ENCODE measurements at regions not wholly inside any gene's neighbourhood (a gene's known extent, or its start where the extent isn't known, plus 50 kb on each side); places are given as distances from the start of the nearest gene placed in this dataset.

DNA sequence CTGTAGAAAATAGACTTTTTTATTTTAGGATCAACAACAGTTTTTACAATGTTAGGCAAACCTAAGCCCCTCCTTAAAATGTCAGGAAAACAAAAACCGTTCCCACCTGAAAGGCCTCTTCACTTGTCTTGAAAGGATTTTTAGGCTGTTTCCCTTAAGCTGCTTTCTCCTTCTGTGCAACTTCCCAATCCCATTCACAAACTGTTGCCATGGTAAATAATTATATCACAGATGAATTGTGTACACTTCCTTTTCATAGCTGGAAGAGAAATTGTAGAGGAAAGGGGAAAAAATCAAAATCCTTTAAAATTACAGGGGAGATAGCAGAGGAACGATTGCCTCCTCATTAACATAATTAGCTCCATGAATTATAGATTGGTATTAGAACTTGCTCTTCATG lies 1488.0 kb upstream of the CELF4 start:
- no peak overlapping the region for H3K23ac ChIP-seq (ENCODE audit: insufficient read length)
- 0 out of 2 replicates have a peak overlapping the region, but pooled peaks have one; percentile 29 for H2AFZ ChIP-seq (ENCODE audit: low read length)
- no peaks in the 10 kb centered on the region for H3K36me3 ChIP-seq (ENCODE audit: control insufficient read depth in 2 of 4, insufficient read depth in 4 of 4, low read length in 3 of 4)
- CTCF ChIA-PET (ENCODE audit: partially characterized antibody): no interaction called here
- no peak overlapping the region for H2BK5ac ChIP-seq (ENCODE audit: low read depth, low read length)
- H3K27ac ChIP-seq (ENCODE audit: low read depth, low read length): no peak overlapping the region
- no peaks in the 10 kb centered on the region for H3K79me1 ChIP-seq (ENCODE audit: low read depth, low read length)
- no peak overlapping the region for H2BK120ac ChIP-seq (replicated peaks; ENCODE audit: low read depth, low read length)
- no peak overlapping the region for H2BK15ac ChIP-seq (ENCODE audit: low read length)
- no peak overlapping the region for H2BK12ac ChIP-seq (ENCODE audit: low read depth, low read length)
- H3K23me2 ChIP-seq (ENCODE audit: low read depth, low read length): no peaks in the 10 kb centered on the region
- no peaks in the 10 kb centered on the region for H3K27me3 ChIP-seq (replicated peaks in 1 of 4; ENCODE audit: control insufficient read depth in 3 of 4, extremely low read depth in 1 of 4, insufficient read depth in 3 of 4, low read length in 3 of 4)
- H3K9ac ChIP-seq (replicated peaks in 1 of 4; ENCODE audit: extremely low read depth in 1 of 4, low read depth in 3 of 4, low read length in 3 of 4): no peak overlapping the region
- H3K4me3 ChIP-seq (ENCODE audit: extremely low read depth in 1 of 4, insufficient read depth in 2 of 4, low read depth in 3 of 4, low read length in 4 of 4): no peak overlapping the region
- DNase-seq (ENCODE audit: low read depth in 1 of 2, low spot score in 2 of 2) (no peak), FAIRE-seq (no peak)
- no peak overlapping the region for H4K91ac ChIP-seq (replicated peaks; ENCODE audit: insufficient read length, low read length)
- no peak overlapping the region for H2BK20ac ChIP-seq (ENCODE audit: low read length)
- H4K5ac ChIP-seq (ENCODE audit: insufficient read length, low read depth, low read length): no peak overlapping the region
- no peaks in the 10 kb centered on the region for H4K20me1 ChIP-seq (replicated peaks in 1 of 2; ENCODE audit: control insufficient read depth in 1 of 2, insufficient read depth in 2 of 2, low read length in 2 of 2)
- no peak overlapping the region for H3K56ac ChIP-seq (replicated peaks; ENCODE audit: insufficient read length, low read depth, low read length)
- H3K4ac ChIP-seq (replicated peaks; ENCODE audit: insufficient read length, low read depth, low read length): no peak overlapping the region
- no peaks in the 10 kb centered on the region for H3K4me1 ChIP-seq (replicated peaks in 1 of 4; ENCODE audit: control insufficient read depth in 3 of 4, insufficient read depth in 4 of 4, low read length in 3 of 4)
- H4K8ac ChIP-seq (ENCODE audit: extremely low read depth, insufficient read depth, low read length): no peak overlapping the region
- H3K18ac ChIP-seq (ENCODE audit: extremely low read depth, low read length): no peak overlapping the region
- H3K14ac ChIP-seq (ENCODE audit: insufficient read length): no peak overlapping the region
- no peak overlapping the region for H3K4me2 ChIP-seq (ENCODE audit: insufficient read depth in 1 of 2, low read depth in 2 of 2, low read length in 2 of 2)
- no peak for TF ChIP-seq SIRT6 (IDR thresholded peaks at IDR 0.05; ENCODE audit: low read length)
- TF ChIP-seq BRCA1 (IDR thresholded peaks at IDR 0.05; ENCODE audit: low read depth, low read length): no peak
- TF ChIP-seq BACH1 (IDR thresholded peaks at IDR 0.05; ENCODE audit: low read length): no peak
- no peak for TF ChIP-seq SIX5 (IDR thresholded peaks at IDR 0.05; ENCODE audit: low read depth, low read length)
- no peak for TF ChIP-seq CTBP2 (IDR thresholded peaks at IDR 0.05; ENCODE audit: borderline replicate concordance, insufficient read depth, insufficient read length, low read length)
- TF ChIP-seq EZH2 (IDR thresholded peaks at IDR 0.05; ENCODE audit: low read depth, low read length, severe bottlenecking): no peak
- no peak for TF ChIP-seq CHD1 (IDR thresholded peaks at IDR 0.05; ENCODE audit: low read depth, low read length)
- no peak for TF ChIP-seq TAF7 (optimal IDR thresholded peaks at IDR 0.05; ENCODE audit: borderline replicate concordance, low read depth, low read length)
- no peak for TF ChIP-seq TCF12 (IDR thresholded peaks at IDR 0.05; ENCODE audit: low read depth, low read length)
- no peak for TF ChIP-seq EP300 (IDR thresholded peaks at IDR 0.05; ENCODE audit: borderline replicate concordance in 1 of 2, low read depth in 2 of 2, low read length in 2 of 2)
- no peak for TF ChIP-seq RXRA (IDR thresholded peaks at IDR 0.05; ENCODE audit: insufficient read depth, low read depth, low read length)
- POLR2A ChIA-PET (ENCODE audit: partially characterized antibody): no interaction called here
- WGBS, 2 experiments (ENCODE audit: extremely low coverage in 1 of 2, insufficient coverage in 1 of 2, insufficient read length in 1 of 2, insufficient replicate concordance in 2 of 2, low coverage in 1 of 2, low lambda C conversion rate in 2 of 2, missing lambda C conversion rate in 1 of 2): 83% methylated on average over 2 of the region's 2 CpGs; no CpG with 5 or more reads in 1 of the 2 experiments
- no peaks in the 10 kb centered on the region for H3K79me2 ChIP-seq (ENCODE audit: control insufficient read depth in 1 of 2, insufficient read depth in 2 of 2, low read length in 2 of 2)
- H2AK5ac ChIP-seq (ENCODE audit: low read depth, low read length): no peak overlapping the region
- H3K9me3 ChIP-seq (ENCODE audit: insufficient read depth in 2 of 2, low read depth in 1 of 2, low read length in 1 of 2): no peaks in the 10 kb centered on the region

Measured in H1 (cell line).